ENCODE measurements at regions not wholly inside any gene's neighbourhood (a gene's known extent, or its start where the extent isn't known, plus 50 kb on each side); places are given as distances from the start of the nearest gene placed in this dataset.

GRCh38 chr1:83805921-83806320 is 193.0 kb downstream of the TTLL7 start:
- Histone ChIP-seq H3K27ac (no peak overlapping the region), H3K4me1 (no peaks in the 10 kb centered on the region), H3K27me3 (no peaks in the 10 kb centered on the region), H3K36me3 (no peaks in the 10 kb centered on the region), H3K9me3 (no peaks in the 10 kb centered on the region), H3K4me3 (no peak overlapping the region)
- ATAC-seq (ENCODE audit: low FRiP score in 2 of 2): no peak
- no peak for DNase-seq
- WGBS, 2 donors: 70 to 81% methylated on average over 4 of the region's 4 CpGs
- TF ChIP-seq CTCF (IDR thresholded peaks at IDR 0.05) (no peak), POLR2A (IDR thresholded peaks at IDR 0.05) (no peak), POLR2AphosphoS5 (IDR thresholded peaks at IDR 0.05) (no peak), EP300 (IDR thresholded peaks at IDR 0.05) (no peak)

GRCh38 chr1:83802460-83803152 is 196.3 kb downstream of the TTLL7 start:
- H3K27ac ChIP-seq: no peak overlapping the region
- WGBS, 2 donors: 73 to 84% methylated on average over 8 of the region's 8 CpGs
- H3K36me3 ChIP-seq: no peaks in the 10 kb centered on the region
- H3K9me3 ChIP-seq: no peaks in the 10 kb centered on the region
- DNase-seq (no peak), ATAC-seq (ENCODE audit: low FRiP score in 2 of 2) (peak in 1 of 2 donors; percentile 29)
- H3K4me3 ChIP-seq: no peak overlapping the region
- H3K27me3 ChIP-seq: no peaks in the 10 kb centered on the region
- H3K4me1 ChIP-seq: no peaks in the 10 kb centered on the region
- TF ChIP-seq EP300 (IDR thresholded peaks at IDR 0.05) (no peak), POLR2AphosphoS5 (IDR thresholded peaks at IDR 0.05) (no peak), CTCF (IDR thresholded peaks at IDR 0.05) (no peak), POLR2A (IDR thresholded peaks at IDR 0.05) (no peak)

GRCh38 chr1:83802023-83802422 is 196.9 kb downstream of the TTLL7 start:
- H3K36me3 ChIP-seq: no peaks in the 10 kb centered on the region
- H3K27me3 ChIP-seq: no peaks in the 10 kb centered on the region
- H3K27ac ChIP-seq: no peak overlapping the region
- 66 to 77% methylated on average over 3 of the region's 3 CpGs for WGBS, 2 donors
- no peak overlapping the region for H3K4me3 ChIP-seq
- no peaks in the 10 kb centered on the region for H3K9me3 ChIP-seq
- H3K4me1 ChIP-seq: no peaks in the 10 kb centered on the region
- DNase-seq (no peak), ATAC-seq (ENCODE audit: low FRiP score in 2 of 2) (no peak)
- TF ChIP-seq POLR2A (IDR thresholded peaks at IDR 0.05): no peak

- DNase-seq (no peak), ATAC-seq (ENCODE audit: low FRiP score in 2 of 2) (no peak)
- Histone ChIP-seq H3K9me3 (no peaks in the 10 kb centered on the region), H3K27ac (no peak overlapping the region), H3K4me1 (no peaks in the 10 kb centered on the region), H3K27me3 (no peaks in the 10 kb centered on the region), H3K36me3 (no peaks in the 10 kb centered on the region), H3K4me3 (no peak overlapping the region)
- WGBS, 2 donors: 58 to 80% methylated on average over 3 of the region's 3 CpGs
- TF ChIP-seq POLR2A (IDR thresholded peaks at IDR 0.05) (no peak), POLR2AphosphoS5 (IDR thresholded peaks at IDR 0.05) (no peak), CTCF (IDR thresholded peaks at IDR 0.05) (no peak), EP300 (IDR thresholded peaks at IDR 0.05) (no peak)
Measured at GRCh38 chr1:83800066-83800465, 198.9 kb downstream of the TTLL7 start.

- no peaks in the 10 kb centered on the region for H3K27me3 ChIP-seq
- H3K4me3 ChIP-seq: no peak overlapping the region
- H3K4me1 ChIP-seq: no peaks in the 10 kb centered on the region
- H3K27ac ChIP-seq: no peak overlapping the region
- no peaks in the 10 kb centered on the region for H3K9me3 ChIP-seq
- TF ChIP-seq POLR2AphosphoS5 (IDR thresholded peaks at IDR 0.05) (no peak), POLR2A (IDR thresholded peaks at IDR 0.05) (no peak), CTCF (IDR thresholded peaks at IDR 0.05) (no peak), EP300 (IDR thresholded peaks at IDR 0.05) (no peak)
- no peaks in the 10 kb centered on the region for H3K36me3 ChIP-seq
- 0 to 7% methylated on average over 1 of the region's 1 CpG for WGBS, 2 donors
- ATAC-seq (ENCODE audit: low FRiP score in 2 of 2): no peak
- DNase-seq: no peak
Measured at GRCh38 chr1:83799594-83799993, 199.3 kb downstream of the TTLL7 start.

Measured in upper lobe of left lung (tissue), 6 donors.